Liver (tissue), 8 donors: ENCODE measurements at regions not wholly inside any gene's neighbourhood (a gene's known extent, or its start where the extent isn't known, plus 50 kb on each side); places are given as distances from the start of the nearest gene placed in this dataset.

Experiments
- DNase-seq: peaks from one replicate; pipeline ENCODE4 v3.0.0-alpha.2; 2017; ENCODE audit warnings: low spot score
- H3K27ac ChIP-seq, 2 donors: one replicate each; pipeline ENCODE4 v1.7.0; 2013; ENCODE audit warnings: inconsistent platforms in 2 of 2, low read length in 2 of 2, control low read depth in 1 of 2, low read depth in 1 of 2, mild to moderate bottlenecking in 1 of 2
- H3K27me3 ChIP-seq, 4 donors: one replicate each; pipeline versions ENCODE4 v1.6.1 to v1.7.0; 2013; ENCODE audit warnings: low read length in 3 of 4, inconsistent platforms in 1 of 4, mild to moderate bottlenecking in 1 of 4, moderate library complexity in 1 of 4; ENCODE audit not compliant: control insufficient read depth in 4 of 4, insufficient read depth in 4 of 4
- H3K36me3 ChIP-seq, 4 donors: one replicate each; pipeline versions ENCODE4 v1.6.1 to v1.7.0; 2013; ENCODE audit warnings: low read length in 3 of 4, mild to moderate bottlenecking in 3 of 4, low read depth in 1 of 4, moderate library complexity in 1 of 4; ENCODE audit not compliant: control insufficient read depth in 4 of 4, insufficient read depth in 3 of 4
- H3K4me1 ChIP-seq, 4 donors: one replicate each; pipeline versions ENCODE4 v1.6.1 to v1.7.0; 2013; ENCODE audit warnings: low read length in 3 of 4, mild to moderate bottlenecking in 3 of 4, moderate library complexity in 1 of 4; ENCODE audit not compliant: control insufficient read depth in 4 of 4, insufficient read depth in 4 of 4
- H3K4me3 ChIP-seq, 3 donors: one replicate each; pipeline versions ENCODE4 v1.6.1 to v1.7.0; 2013; ENCODE audit warnings: low read length in 3 of 3, control low read depth in 1 of 3, low read depth in 1 of 3, mild to moderate bottlenecking in 1 of 3
- H3K9ac ChIP-seq, 2 donors: one replicate each; pipeline ENCODE4 v1.7.0; 2013; ENCODE audit warnings: low read length in 2 of 2, mild to moderate bottlenecking in 2 of 2, moderate library complexity in 2 of 2, control low read depth in 1 of 2, low read depth in 1 of 2
- H3K9me3 ChIP-seq, 4 donors: one replicate each; pipeline versions ENCODE4 v1.6.1 to v1.7.0; 2013; ENCODE audit warnings: low read length in 3 of 4; ENCODE audit not compliant: control insufficient read depth in 4 of 4
- ATF3 ChIP-seq: IDR thresholded peaks from 2 replicates; pipeline ENCODE4 v1.6.1; 2016; ENCODE audit warnings: antibody characterized with exemption
- CTCF ChIP-seq: fragments of 150-350 bp; IDR thresholded peaks from 2 replicates; pipeline ENCODE4 v1.5.1; 2017; ENCODE audit warnings: improper control_type of control experiment, low read depth, low read length; ENCODE audit not compliant: missing input control
- FOXA1 ChIP-seq: IDR thresholded peaks from 2 replicates; pipeline ENCODE4 v1.6.1; 2016; ENCODE audit warnings: antibody characterized with exemption
- FOXA2 ChIP-seq: IDR thresholded peaks from 2 replicates; pipeline ENCODE4 v1.6.1; 2016; ENCODE audit warnings: antibody characterized with exemption
- GABPA ChIP-seq, 2 donors: IDR thresholded peaks in 1 of 2; conservative IDR thresholded peaks in 1 of 2; 2 replicates each; pipeline ENCODE4 v1.6.1; 2016; ENCODE audit warnings: antibody characterized with exemption in 2 of 2, mild to moderate bottlenecking in 1 of 2, moderate library complexity in 1 of 2
- HNF4A ChIP-seq, 2 donors: conservative IDR thresholded peaks; 2 replicates each; pipeline ENCODE4 v1.6.1; 2016; ENCODE audit warnings: antibody characterized with exemption in 2 of 2, mild to moderate bottlenecking in 2 of 2
- HNF4G ChIP-seq: IDR thresholded peaks from 2 replicates; pipeline ENCODE4 v1.6.1; 2016; ENCODE audit warnings: antibody characterized with exemption
- JUND ChIP-seq, 2 donors: IDR thresholded peaks; 2 replicates each; pipeline ENCODE4 v1.6.1; 2016; ENCODE audit warnings: antibody characterized with exemption in 2 of 2
- MAX ChIP-seq: IDR thresholded peaks from 2 replicates; pipeline ENCODE4 v1.6.1; 2016; ENCODE audit warnings: antibody characterized with exemption
- NR2F2 ChIP-seq: IDR thresholded peaks from 2 replicates; pipeline ENCODE4 v1.6.1; 2016; ENCODE audit warnings: antibody characterized with exemption
- RAD21 ChIP-seq, 2 donors: IDR thresholded peaks; 2 replicates each; pipeline ENCODE4 v1.6.1; 2016; ENCODE audit warnings: antibody characterized with exemption in 2 of 2, mild to moderate bottlenecking in 2 of 2
- REST ChIP-seq: IDR thresholded peaks from 2 replicates; pipeline ENCODE4 v1.6.1; 2016; ENCODE audit warnings: antibody characterized with exemption, mild to moderate bottlenecking
- RXRA ChIP-seq, 2 donors: IDR thresholded peaks; 2 replicates each; pipeline ENCODE4 v1.6.1; 2017 to 2018; ENCODE audit warnings: antibody characterized with exemption in 2 of 2, mild to moderate bottlenecking in 1 of 2
- SP1 ChIP-seq: IDR thresholded peaks from 2 replicates; pipeline ENCODE4 v1.6.1; 2018; ENCODE audit warnings: antibody characterized with exemption, mild to moderate bottlenecking
- TAF1 ChIP-seq: conservative IDR thresholded peaks from 2 replicates; pipeline ENCODE4 v1.6.1; 2016; ENCODE audit warnings: antibody characterized with exemption, mild to moderate bottlenecking
- YY1 ChIP-seq: IDR thresholded peaks from 2 replicates; pipeline ENCODE4 v1.6.1; 2016; ENCODE audit warnings: antibody characterized with exemption, mild to moderate bottlenecking
- ZBTB33 ChIP-seq: IDR thresholded peaks from 2 replicates; pipeline ENCODE4 v1.6.1; 2016; ENCODE audit warnings: antibody characterized with exemption
- WGBS: extraction: QIAGEN DNeasy Blood & Tissue Kit; methylation state at CpG from one replicate; pipeline ENCODE4 v1.1.7; 2013; 5-methylcytosine and 5-hydroxymethylcytosine counted together
- donor health status: healthy.
- donor health status: healthy.
- donor health status: healthy.
- donor health status: healthy.
- donor health status: healthy.

- H3K27ac ChIP-seq = no peak overlapping the region
- H3K9ac ChIP-seq = no peak overlapping the region
- 95% methylated on average over 4 of the region's 4 CpGs for WGBS
- H3K4me1 ChIP-seq = no peaks in the 10 kb centered on the region
- no peak for TF ChIP-seq REST
- TF ChIP-seq HNF4G = no peak
- no peak for TF ChIP-seq SP1
- no peak for TF ChIP-seq FOXA2
- no peak for TF ChIP-seq ZBTB33
- TF ChIP-seq YY1 = no peak
- TF ChIP-seq ATF3 = no peak
- TF ChIP-seq NR2F2 = no peak
- TF ChIP-seq HNF4A (conservative IDR thresholded peaks at IDR 0.05) = no peak
- TF ChIP-seq RAD21 (IDR thresholded peaks at IDR 0.05) = no peak
- no peak for TF ChIP-seq CTCF
- no peak for TF ChIP-seq GABPA (IDR thresholded peaks at IDR 0.05 in 1 of 2, conservative IDR thresholded peaks at IDR 0.05 in 1 of 2)
- no peak for TF ChIP-seq MAX
- no peak for TF ChIP-seq FOXA1
- TF ChIP-seq JUND (IDR thresholded peaks at IDR 0.05) = no peak
- no peak for DNase-seq
- H3K9me3 ChIP-seq = no peaks in the 10 kb centered on the region
- no peak overlapping the region for H3K4me3 ChIP-seq
- H3K27me3 ChIP-seq = peaks cover 0 to 2% (median under 1%) of the 10 kb centered on the region in 4 donors
- H3K36me3 ChIP-seq = no peaks in the 10 kb centered on the region
Observed at GRCh38 chr12:125225641-125226040, 160.4 kb downstream of the AACS start.

DNA sequence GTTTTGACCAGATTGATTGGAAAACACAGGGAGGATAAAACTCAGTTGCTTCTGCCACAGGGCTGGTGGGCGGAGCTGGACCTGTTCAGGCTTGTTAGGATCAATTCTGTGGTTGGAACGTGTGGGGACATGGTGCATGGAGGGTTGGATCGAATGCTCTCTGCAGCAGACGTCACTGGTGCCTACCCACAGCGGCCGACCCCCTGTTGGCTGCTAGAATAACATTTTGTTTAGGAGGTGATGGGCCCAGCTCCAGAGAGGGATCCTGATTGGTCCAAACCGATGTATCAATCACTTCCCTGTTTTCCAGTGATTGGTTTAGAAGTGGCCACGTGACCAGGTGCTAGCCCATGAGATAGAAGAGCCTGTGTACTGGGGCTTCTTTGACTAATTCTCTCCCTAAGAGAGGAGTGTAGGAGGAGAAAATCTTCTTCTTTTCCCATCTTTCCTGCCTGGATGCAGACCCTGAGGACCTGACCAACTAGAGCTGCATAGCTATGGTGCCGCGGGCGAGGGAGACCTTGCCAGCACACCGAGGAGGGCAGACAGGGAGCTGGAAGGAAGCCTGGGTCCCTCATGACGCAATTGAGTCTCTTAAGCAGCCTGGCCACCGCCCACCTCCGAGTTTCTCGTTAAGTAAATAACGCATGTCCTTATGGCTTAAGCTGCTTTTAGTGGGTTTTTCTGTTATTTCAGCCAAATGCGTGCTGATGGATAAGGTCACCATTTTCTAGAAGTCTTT lies 163.5 kb downstream of the AACS start:
- Histone ChIP-seq H3K4me3 (no peak overlapping the region), H3K27me3 (no peaks in the 10 kb centered on the region), H3K9me3 (no peaks in the 10 kb centered on the region), H3K9ac (no peak overlapping the region), H3K4me1 (no peaks in the 10 kb centered on the region), H3K27ac (no peak overlapping the region), H3K36me3 (no peaks in the 10 kb centered on the region)
- no peak for TF ChIP-seq HNF4A (conservative IDR thresholded peaks at IDR 0.05)
- TF ChIP-seq YY1 = no peak
- TF ChIP-seq GABPA (IDR thresholded peaks at IDR 0.05 in 1 of 2, conservative IDR thresholded peaks at IDR 0.05 in 1 of 2) = no peak
- TF ChIP-seq FOXA1 = no peak
- no peak for TF ChIP-seq FOXA2
- TF ChIP-seq MAX = no peak
- TF ChIP-seq RXRA (IDR thresholded peaks at IDR 0.05) = no peak
- no peak for TF ChIP-seq ZBTB33
- TF ChIP-seq RAD21 (IDR thresholded peaks at IDR 0.05) = no peak
- no peak for TF ChIP-seq TAF1
- no peak for TF ChIP-seq CTCF
- no peak for TF ChIP-seq JUND (IDR thresholded peaks at IDR 0.05)
- TF ChIP-seq SP1 = no peak
- no peak for TF ChIP-seq ATF3
- no peak for TF ChIP-seq NR2F2
- DNase-seq = no peak
- WGBS = 76% methylated on average over 18 of the region's 18 CpGs
